GM18508 (cell line): ENCODE measurements at regions not wholly inside any gene's neighbourhood (a gene's known extent, or its start where the extent isn't known, plus 50 kb on each side); places are given as distances from the start of the nearest gene placed in this dataset.
"Not testable (repeated sequence)": the region's sequence is repeated elsewhere in the genome, so short reads cannot be mapped to it uniquely, and the experiment has no call there.

ENCODE experiments used
- ATAC-seq: cut with Tn5 transposase; IDR thresholded peaks from one replicate; pipeline ENCODE4 v1.9.1; 2021; ENCODE audit warnings: moderate number of reproducible peaks; ENCODE audit not compliant: insufficient read depth, unreplicated experiment

DNA sequence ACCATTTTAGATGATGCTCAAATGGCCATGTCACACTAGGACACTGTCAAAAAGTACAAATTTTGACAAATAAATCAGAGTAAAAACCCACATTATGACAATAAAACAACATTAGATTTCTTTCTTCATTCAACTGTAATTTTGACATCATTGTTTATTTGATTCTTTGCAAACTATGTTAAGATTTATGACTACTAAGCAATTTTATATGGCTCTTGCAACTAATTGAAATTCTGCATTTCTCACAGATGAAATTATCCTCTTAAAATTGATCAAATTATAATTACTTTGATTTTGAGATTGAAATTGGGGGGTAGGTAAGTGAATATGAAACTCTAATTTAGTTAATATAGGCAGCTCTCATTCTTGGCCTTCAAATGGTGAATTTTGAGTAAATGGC, 59.8 kb downstream of the ATOH1 start:
- no peak for ATAC-seq

DNA sequence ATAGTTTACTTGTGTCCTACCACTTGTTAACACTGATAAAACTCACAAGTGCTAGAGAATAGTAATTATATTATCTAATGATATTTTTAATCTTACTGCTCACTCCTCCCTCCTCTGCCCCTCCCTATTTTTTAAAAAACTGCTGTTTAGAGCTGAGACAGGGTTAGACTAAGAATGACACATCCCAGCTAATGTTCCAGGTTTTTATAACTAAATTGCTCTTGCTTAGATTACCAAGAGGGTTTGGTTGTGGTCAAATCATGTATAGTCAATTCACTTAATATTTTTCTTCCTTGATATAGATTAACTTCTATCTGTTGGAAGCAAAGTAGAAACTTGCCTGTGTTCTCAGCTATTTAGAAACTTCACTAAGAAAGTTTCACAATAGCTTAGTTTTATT, 60.2 kb downstream of the ATOH1 start:
- no peak for ATAC-seq

DNA sequence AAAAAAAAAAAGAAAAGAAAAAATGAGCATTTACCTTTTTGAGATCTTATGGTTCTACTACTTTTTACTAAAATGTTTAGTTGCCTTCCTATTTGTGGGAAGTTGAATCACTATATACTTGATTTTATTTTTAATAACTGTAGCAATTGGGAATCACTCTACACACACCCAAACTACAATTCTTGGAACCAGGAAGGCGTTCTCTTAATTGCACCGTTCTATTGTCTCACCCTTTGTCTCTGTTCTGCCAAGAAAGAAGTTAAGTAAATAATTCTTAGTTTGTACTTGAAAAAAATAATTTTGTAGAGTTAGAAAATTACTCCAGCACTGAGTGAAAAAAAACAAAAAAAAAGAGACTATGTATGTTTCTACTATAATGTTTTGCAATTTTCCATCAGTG, 62.7 kb downstream of the ATOH1 start:
- ATAC-seq: no peak

DNA sequence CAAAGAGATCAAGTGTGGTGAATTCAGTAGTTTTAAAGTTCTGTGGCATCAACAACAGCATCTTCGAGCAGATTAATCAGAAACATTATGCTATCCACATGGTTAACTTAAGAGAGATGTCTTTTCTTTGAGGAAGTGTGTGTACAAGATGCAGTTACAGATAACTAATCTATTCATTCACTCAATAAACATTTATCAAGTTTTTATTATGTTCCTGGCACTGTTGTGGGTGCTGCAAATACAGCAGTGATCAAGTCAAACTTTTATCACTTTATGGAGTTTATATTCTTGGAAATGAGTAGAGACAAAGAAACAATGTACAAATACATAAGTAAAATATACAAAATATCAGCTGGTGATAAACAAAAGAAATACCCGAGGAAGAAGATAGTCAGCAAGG, 66.4 kb downstream of the ATOH1 start:
- no peak for ATAC-seq

DNA sequence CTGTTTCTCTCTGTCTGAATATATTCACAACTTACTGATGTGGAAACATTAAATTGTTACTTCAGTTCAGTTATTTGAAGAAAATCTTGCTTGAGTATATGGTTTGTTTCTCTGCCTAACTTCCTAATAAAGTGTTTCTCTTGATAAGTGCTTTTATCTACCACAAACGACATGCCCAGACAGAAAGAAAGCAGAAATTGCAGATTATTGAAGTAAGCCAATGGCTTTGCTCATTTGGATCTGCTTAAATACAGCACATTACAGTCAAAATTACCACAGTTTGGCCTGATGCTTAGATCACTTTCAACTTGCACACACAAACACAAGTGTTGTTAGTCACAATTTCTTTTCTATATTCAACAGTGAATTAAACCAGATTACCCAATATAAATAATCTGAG, 68.0 kb downstream of the ATOH1 start:
- ATAC-seq: no peak

DNA sequence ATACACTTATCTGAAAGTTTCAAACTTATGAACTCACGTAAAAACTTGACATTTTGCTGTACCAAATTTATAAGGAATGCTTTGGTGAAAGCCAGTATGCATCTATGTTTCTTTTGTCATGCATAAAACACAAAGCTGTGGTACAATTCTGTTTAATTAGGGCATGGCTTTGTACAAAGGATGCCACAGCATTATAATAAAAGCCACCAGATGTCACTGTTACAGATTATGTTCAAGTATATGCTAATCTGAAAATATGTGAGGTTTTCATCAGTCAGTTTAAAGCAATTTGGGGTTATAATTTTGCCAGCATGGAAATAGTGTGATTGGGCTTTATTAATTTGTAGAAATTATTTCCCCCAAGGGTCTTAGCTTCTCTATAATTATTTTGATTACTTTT, 69.0 kb downstream of the ATOH1 start:
- peak; percentile 59 for ATAC-seq

DNA sequence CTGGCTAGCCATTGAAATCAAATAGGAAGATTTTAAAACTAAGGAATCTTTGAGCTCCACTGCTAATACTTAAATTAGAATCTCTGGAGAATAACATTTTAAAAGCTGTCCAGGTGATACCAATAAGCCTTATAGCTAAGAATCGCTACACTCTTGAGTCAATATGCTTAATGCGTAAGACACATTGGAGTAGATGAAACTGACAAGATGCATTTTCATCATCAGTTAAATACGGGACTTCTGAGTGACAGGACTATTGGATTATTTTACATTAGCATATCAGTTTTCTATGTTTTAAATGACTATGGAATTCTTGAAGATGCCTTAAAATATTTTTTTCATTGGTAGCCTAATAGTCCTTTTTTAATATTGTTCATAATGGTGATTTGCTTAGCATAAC, 80.2 kb downstream of the ATOH1 start:
- ATAC-seq: no peak

DNA sequence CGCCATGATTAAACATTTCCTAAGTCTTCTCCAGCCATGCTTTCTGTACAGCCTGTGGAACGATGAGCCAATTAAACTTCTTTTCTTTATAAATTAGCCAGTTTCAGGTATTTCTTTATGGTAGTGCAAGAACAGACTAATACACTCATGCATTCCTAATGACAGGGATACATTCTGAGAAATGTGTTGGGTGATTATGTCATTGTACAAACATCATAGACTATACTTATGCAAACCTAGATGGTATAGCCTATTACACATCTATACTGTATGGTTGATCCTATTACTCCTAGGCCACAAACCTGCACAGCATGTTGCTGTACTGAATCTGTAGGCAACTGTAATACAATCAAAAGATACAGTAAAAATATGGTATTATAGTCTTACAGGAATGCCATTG, 83.1 kb downstream of the ATOH1 start:
- no peak for ATAC-seq

DNA sequence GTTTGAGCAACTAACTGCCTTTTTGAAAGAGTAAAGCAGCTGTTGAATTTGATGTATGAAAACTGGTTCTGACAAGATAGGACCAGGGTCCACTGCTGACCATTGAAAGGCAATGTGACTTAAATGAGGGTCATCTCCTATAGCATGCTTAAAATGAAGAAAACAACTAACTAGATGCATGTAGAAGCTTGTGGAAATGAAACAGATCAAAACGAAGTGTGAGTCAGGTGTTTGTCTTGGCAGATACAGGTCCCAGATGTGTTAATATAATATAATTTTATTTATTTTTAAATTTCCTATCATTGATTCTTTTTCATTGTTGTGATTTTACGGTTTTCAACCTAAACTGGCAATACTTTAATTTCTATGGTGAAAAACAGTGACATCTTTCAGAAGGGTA, 83.6 kb downstream of the ATOH1 start:
- ATAC-seq: no peak

DNA sequence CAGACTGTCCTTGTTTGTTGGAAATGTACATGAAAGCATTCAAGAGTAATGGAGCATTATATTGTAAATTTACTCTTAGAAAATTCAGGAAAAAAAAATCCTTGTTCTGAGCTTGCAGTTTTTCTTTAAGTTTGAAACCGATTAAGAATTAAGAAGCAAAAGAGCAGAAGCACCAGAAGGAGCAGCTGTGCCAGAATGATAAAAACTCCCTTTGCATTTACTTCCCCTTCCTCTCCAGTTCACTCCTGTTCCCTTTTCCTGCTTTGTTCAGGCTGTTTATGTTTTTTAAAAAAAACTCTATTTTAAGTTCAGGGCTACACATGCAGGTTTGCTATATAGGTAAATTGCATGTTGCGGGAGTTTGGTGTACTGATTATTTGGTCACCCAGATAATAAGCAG, 90.3 kb downstream of the ATOH1 start:
- ATAC-seq: no peak

DNA sequence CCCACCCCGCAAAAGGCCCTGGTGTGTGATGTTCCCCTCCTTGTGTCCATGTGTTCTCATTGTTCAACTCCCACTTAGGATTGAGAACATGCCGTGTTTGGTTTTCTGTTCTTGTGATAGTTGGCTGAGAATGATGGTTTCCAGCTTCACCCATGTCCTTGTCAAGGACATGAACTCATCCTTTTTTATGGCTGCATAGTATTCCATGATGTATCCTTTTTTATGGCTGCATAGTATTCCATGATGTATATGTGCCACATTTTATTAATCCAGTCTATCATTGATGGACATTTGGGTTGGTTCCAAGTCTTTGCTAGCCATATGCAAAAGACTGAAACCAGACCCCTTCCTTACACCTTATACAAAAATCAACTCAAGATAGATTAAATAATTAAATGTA, 95.0 kb downstream of the ATOH1 start:
- ATAC-seq: not testable (repeated sequence)

DNA sequence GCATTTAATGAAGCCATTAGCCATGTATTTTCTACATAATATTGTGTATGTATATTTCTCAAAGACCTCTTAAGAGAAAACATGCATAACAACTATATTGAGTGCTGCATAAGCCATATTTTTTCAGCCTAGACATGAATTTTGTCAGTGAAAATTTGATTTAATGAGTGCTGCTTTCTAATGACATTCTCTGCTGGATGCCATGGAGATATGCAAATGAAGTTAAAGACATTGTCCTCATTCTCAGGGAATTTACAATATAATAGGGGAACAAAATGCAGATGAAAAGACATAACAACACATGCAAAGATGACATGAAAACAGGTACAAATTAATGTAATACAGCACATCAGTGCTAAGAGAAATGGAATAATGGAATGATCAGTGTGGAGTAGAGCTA, 118.7 kb downstream of the ATOH1 start:
- ATAC-seq: no peak

DNA sequence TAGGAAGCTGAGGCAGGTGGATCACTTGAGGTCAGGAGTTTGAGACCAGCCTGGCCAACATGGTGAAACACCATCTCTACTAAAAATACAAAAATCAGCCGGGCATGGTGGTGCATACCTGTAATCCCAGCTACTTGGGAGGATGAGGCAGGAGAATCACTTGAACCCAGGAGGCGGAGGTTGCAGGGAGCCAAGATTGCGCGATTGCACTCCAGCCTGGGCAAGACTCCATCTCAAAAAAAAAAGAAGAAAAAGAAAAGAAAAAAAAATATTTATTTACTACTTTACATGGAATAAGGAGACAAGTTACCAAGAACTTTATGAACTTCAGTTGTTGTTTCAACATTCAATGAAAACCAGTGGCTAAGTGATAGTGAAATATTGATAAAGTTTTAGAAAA, 121.7 kb downstream of the ATOH1 start:
- ATAC-seq: not testable (repeated sequence)

DNA sequence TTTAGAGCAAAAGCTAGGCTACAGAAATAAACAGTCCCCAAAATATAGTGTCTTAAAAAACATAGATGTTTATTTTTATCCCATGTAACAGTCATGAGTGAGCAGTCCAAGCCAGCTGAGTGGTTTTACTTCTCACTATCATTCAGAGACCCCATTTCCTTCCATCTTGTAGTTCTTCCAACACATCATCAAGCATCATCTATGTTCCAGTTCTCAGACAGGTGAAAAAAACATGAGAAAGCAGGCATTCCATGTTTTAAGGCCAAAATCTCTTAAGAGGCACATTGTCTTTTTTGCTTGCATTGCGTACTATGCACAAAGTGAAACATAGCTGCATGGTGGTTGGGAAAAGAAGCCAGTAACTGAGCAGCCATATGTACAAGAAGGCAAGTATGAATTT, 128.6 kb downstream of the ATOH1 start:
- no peak for ATAC-seq

DNA sequence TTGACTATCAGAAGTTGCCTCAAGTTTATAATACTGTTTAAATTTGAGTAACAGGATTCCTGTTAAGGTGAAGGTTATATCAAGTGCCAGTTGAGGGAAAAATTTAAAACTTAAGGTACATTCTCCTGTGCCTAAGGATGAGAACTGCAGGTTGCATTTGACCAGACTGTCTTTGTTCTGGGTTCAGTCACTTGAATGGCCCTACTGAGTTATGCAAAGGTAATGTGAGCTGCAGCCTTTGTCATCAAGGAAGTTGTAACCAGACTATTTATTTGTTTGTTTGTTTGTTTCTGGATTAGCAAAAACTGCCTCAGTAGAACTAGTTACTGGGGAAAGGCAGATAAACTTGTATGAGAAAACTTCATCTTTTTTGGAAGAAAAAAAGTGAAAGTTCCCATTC, 131.9 kb downstream of the ATOH1 start:
- no peak for ATAC-seq

DNA sequence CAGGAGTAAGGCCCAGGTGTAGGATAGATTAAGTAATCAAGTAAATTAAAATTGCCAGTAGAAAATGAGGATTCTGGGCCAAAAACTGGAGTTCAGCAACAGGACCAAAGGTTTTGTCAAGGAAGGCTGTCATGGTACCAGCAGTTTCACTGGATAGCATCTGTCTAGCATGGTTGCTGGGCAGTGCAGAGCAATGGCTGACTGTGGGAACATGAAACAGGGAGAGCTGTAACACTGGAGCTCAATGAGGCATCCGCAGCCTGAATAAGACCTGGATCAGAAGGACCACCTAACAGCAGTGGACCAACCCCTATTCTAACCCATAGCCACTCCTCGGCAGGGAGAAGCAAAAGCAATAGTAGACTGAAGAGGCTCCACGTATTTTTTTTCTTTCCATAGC, 132.4 kb downstream of the ATOH1 start:
- no peak for ATAC-seq

DNA sequence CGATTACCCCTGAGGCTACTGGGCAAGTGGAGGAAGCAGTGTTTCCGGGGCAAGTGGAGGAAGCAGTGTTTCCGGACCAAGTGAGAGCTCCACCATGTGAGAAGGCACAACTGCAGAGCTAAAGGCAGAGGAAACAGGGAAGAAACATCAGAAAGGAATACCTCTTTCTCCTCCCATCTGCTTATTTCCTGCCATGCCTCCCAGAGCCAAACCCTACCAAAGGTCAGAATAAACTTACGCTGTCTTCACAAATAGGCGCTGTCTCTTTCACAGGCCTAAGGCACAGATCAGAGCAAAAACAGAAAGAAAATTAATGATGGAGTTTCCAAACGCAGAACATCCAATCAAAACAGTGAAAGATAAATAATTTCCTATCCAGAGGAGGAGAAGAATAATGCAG, 153.0 kb downstream of the ATOH1 start:
- no peak for ATAC-seq

DNA sequence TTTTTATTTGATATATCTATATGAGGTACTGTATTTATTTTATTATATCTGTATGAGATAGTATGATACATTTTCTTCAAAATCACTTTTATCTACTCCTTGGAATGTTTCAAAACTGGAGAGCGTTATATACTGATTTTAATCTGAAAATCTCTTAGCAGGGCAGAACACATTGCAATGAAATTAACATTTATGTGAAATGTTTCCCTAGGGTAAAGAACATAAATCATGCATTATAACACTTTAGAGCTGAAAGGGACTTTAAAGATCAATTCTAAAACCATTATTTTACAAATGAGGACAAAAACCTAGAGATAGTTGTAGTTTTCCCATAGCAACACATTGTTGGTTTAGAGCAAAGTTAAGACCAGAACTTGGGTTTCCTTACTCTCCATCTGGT, 153.7 kb downstream of the ATOH1 start:
- no peak for ATAC-seq

DNA sequence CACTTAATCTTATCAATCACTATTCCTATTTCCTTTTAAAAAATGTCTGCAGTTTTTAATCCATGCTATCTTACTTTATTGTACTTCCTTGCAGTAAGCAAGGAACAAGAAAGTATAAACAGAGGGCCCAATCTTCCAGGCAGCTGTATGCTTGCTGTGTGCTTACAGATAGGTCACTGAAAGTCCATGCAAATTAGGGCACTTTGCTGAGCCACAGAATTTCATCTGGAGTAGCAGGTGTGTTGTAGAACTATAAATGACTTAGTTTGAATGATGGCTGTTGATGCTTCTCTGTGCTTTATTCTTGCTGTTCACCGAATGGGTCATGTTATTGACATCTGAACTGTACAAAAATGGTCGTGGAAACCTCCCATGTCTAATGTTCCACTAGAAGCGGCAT, 154.6 kb downstream of the ATOH1 start:
- peak; percentile 97 for ATAC-seq

DNA sequence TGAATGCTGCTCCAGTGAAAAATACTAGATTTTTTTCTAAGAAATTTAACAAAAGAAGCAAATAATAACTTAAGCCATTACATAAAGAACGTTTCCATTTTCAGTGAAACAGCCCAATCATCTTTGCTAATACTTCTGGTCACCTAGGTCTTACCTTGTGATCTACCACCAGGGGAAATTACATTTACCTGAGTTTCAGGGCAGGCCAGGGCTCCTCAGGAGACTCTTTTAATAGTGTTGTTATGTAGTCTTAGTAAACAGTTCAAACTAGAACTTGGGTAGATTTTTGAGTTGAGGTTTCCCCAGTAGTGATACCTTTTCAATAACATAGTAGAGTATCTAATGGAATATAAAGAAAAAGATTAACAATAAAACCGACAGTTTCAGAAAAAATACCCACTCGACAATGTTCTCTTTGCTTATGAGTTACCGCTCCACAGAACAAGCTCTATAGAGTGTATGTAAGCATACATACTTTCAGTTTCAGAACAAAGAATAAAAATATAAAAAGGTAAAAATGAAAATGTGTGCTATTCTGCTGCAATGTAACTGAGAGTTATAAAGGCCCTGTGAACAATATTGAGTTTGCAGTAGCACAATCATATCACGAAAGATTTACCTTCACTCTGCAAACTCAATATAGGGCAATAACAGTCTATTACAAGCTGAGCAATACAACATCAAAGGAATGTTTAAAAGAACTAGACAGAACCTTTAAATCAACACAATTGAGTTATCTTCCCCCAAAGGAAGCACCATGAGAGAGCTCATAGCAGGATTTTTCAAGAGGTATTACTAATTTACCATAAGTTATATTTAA, 165.8 kb downstream of the ATOH1 start:
- ATAC-seq: no peak

DNA sequence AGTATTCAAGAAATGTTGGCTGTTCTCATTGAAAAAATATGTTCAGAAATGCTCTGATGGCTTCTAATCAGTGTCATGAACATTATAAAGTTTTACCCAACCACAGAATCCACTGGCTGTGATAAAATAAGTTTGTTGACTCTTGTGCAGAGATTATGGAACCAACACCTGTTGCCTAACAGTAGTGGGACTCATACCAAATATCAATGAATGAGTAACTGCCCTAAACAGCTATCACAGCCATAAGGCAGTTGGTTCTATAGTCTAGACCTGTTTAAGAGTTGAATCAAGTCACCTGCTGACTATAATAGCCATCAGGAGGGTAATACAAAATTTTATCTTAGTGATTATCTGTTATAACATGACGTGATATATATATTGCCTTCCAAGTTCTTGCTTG, 168.3 kb downstream of the ATOH1 start:
- no peak for ATAC-seq

DNA sequence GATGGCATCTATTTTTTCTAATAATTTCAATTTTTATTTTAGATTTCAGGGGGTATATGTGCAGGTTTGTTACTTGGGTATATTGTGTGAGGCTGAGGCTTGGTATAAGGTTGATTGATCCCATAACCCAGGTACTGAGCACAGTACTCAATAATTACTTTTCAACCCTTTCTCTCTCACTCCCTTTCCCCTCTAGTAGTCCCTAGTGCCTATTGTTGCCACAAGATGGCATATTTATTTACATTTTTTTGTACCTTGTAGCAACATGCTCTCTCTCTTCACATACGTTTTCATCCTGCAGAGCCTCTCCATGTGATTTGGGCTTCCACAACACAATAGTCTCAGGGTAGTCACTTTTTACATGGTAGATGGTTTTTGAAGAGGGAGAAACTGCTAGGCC, 172.0 kb downstream of the ATOH1 start:
- no peak for ATAC-seq

DNA sequence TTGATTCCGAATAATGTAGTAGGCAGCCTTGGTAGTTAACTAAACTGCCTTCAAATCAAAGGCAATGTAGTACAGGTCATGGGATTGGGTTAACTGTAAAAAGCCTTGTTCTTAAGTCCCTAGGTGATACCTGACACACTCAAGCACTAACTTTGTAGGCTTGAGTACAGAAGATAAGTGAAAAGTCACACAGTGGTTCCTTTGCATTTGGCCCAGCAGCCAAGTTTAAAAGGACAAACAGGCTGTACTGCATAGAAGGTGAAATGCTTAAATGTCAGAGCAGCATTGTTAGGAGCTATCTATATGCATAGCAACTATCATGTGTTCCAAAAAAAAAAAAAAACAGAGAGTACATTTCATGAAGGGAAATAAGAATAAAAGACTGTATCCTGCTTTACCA, 178.4 kb downstream of the ATOH1 start:
- ATAC-seq: no peak
